OCI-LY3 (cell line): ENCODE measurements at regions not wholly inside any gene's neighbourhood (a gene's known extent, or its start where the extent isn't known, plus 50 kb on each side); places are given as distances from the start of the nearest gene placed in this dataset.

Experiments
- H2AFZ ChIP-seq: fragments of 200-600, 300-600 bp; shearing (Covaris generic); 2 replicates; pipeline ENCODE4 v1.6.0; 2014; ENCODE audit warnings: antibody characterized with exemption, low read depth, low read length
- H3K27ac ChIP-seq: fragments of 200-600, 300-600 bp; sonication (generic); 2 replicates; pipeline ENCODE4 v1.5.1; 2014; ENCODE audit warnings: mild to moderate bottlenecking, low read length, moderate library complexity, mixed read lengths
- H3K27me3 ChIP-seq: fragments of 200-600, 300-600 bp; sonication (generic); 2 replicates; pipeline ENCODE4 v1.6.1; 2014; ENCODE audit warnings: low read depth, low read length, mixed read lengths
- H3K36me3 ChIP-seq: fragments of 200-600, 300-600 bp; sonication (generic); replicated peaks from 2 replicates; pipeline ENCODE3; 2014; ENCODE audit warnings: low read depth, low read length, mixed read lengths
- H3K4me1 ChIP-seq: fragments of 300-600, 200-600 bp; sonication (generic); 2 replicates; pipeline ENCODE4 v1.6.1; 2014; ENCODE audit warnings: low read length, mixed read lengths
- H3K4me2 ChIP-seq: fragments of 200-600, 300-600 bp; sonication (generic); 2 replicates; pipeline ENCODE4 v1.6.1; 2014; ENCODE audit warnings: low read length, mixed read lengths
- H3K4me3 ChIP-seq: fragments of 300-600, 200-600 bp; sonication (generic); 2 replicates; pipeline ENCODE4 v1.5.1; 2014; ENCODE audit warnings: antibody characterized with exemption, mild to moderate bottlenecking, low read length, moderate library complexity
- H3K79me2 ChIP-seq: fragments of 300-600, 200-600 bp; shearing (Covaris generic); 2 replicates; pipeline ENCODE4 v1.6.1; 2014; ENCODE audit warnings: mild to moderate bottlenecking, low read length, mixed read lengths
- H3K9ac ChIP-seq: fragments of 300-600, 200-600 bp; shearing (Covaris generic); 2 replicates; pipeline ENCODE4 v1.6.0; 2014; ENCODE audit warnings: mild to moderate bottlenecking, low read length, moderate library complexity
- H3K9me3 ChIP-seq: fragments of 200-600, 300-600 bp; shearing (Covaris generic); 2 replicates; pipeline ENCODE4 v1.6.1; 2014; ENCODE audit warnings: low read length, mixed read lengths; ENCODE audit not compliant: insufficient read depth
- H4K20me1 ChIP-seq: fragments of 200-600, 300-600 bp; sonication (generic); 2 replicates; pipeline ENCODE4 v1.6.1; 2016; ENCODE audit warnings: low read length, mixed read lengths; ENCODE audit not compliant: insufficient read depth
- EZH2phosphoT487 ChIP-seq: fragments of 200-600 bp; shearing (Covaris generic); IDR thresholded peaks from 2 replicates; pipeline ENCODE4 v1.6.1; 2018; ENCODE audit warnings: antibody characterized with exemption, mixed run types, low read depth
- TF ChIP-seq, protein P1 (sequence below): fragments of 200-600, 300-600 bp; sonication (generic); IDR thresholded peaks from 2 replicates; pipeline ENCODE4 v1.5.1; 2014; ENCODE audit warnings: antibody characterized with exemption, low read length, low read depth

DNA sequence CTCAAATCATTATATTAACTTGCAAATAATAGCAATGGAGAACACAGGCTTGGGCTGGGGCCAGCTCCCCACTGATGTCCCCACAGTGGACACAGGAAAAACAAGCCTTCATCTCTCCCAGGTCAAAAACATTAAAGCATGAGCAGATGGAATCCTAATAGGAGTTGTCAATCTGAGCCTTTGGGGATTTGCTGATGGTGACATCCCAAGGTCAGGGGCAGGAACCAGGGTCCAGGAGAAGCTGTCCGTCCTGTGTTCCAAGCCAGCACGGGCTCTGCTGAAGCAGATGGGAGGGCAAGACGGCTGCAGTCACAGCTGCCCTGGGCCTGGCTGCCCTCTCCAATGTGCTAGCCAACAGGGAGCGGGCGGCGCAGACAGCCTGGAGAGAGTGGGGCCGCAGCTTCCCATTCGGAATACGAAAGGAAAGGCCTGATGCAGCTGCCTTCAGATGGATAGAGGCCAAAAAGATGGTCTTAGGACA, 135.5 kb downstream of the NDUFA10 start:
- TF ChIP-seq, protein P1, sequence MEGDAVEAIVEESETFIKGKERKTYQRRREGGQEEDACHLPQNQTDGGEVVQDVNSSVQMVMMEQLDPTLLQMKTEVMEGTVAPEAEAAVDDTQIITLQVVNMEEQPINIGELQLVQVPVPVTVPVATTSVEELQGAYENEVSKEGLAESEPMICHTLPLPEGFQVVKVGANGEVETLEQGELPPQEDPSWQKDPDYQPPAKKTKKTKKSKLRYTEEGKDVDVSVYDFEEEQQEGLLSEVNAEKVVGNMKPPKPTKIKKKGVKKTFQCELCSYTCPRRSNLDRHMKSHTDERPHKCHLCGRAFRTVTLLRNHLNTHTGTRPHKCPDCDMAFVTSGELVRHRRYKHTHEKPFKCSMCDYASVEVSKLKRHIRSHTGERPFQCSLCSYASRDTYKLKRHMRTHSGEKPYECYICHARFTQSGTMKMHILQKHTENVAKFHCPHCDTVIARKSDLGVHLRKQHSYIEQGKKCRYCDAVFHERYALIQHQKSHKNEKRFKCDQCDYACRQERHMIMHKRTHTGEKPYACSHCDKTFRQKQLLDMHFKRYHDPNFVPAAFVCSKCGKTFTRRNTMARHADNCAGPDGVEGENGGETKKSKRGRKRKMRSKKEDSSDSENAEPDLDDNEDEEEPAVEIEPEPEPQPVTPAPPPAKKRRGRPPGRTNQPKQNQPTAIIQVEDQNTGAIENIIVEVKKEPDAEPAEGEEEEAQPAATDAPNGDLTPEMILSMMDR: no peak
- TF ChIP-seq EZH2phosphoT487: no peak
- Histone ChIP-seq H3K36me3 (no peaks in the 10 kb centered on the region), H3K9ac (no peak overlapping the region), H2AFZ (no peak overlapping the region), H3K27me3 (no peaks in the 10 kb centered on the region), H3K27ac (no peak overlapping the region), H3K79me2 (no peaks in the 10 kb centered on the region), H4K20me1 (no peaks in the 10 kb centered on the region), H3K4me3 (no peak overlapping the region), H3K4me2 (no peak overlapping the region), H3K9me3 (peaks cover 6% of the 10 kb centered on the region; the same call in 1 of the 2 replicates), H3K4me1 (peaks cover 8% of the 10 kb centered on the region)

DNA sequence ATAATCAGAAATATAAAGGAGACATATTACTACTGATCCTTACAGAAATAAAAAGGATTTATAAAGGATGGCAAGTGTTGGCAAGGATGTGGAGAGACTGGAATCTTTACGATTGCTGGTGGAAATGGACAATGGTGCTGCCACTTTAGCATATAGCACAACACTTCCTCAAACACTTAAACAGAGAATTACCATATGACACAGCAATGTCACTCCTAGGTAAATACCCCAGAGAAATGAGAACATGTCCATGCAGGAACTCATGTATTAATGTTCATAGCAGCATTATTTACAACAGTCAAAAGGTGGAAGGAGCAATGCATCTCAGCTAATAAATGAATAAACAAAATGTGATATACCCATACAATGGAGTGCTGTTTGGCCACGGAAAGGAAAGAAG, 137.5 kb downstream of the NDUFA10 start:
- no peaks in the 10 kb centered on the region for H4K20me1 ChIP-seq
- no peak overlapping the region for H3K27ac ChIP-seq
- H3K79me2 ChIP-seq: no peaks in the 10 kb centered on the region
- peaks cover 8% of the 10 kb centered on the region for H3K4me1 ChIP-seq
- no peak overlapping the region for H3K9ac ChIP-seq
- peak overlapping the region; percentile 17; the same call in 1 of the 2 replicates for H3K4me2 ChIP-seq
- H3K36me3 ChIP-seq: no peaks in the 10 kb centered on the region
- peaks cover 8% of the 10 kb centered on the region; the same call in 1 of the 2 replicates for H3K9me3 ChIP-seq
- H2AFZ ChIP-seq: no peak overlapping the region
- H3K27me3 ChIP-seq: no peaks in the 10 kb centered on the region
- H3K4me3 ChIP-seq: no peak overlapping the region
- TF ChIP-seq, protein P1: no peak
- TF ChIP-seq EZH2phosphoT487: no peak

DNA sequence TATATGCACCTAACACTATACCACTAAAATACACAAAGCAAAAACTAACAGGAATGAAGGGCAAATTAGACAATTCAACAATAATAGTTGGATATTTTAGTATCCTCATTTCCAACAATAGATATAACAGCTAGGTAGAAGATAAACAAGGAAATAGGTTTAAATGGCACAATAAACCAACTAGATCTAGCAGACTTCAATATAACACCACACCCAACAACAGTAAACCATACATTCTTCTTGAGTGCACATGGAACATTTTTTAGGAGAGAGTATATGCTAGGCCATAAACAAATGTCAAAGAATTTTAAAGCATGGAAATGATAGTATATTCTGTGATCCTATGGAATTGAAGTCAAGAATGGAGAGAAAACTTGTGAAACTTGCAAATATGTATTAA, 138.4 kb downstream of the NDUFA10 start:
- Histone ChIP-seq H3K27me3 (no peaks in the 10 kb centered on the region), H3K4me3 (no peak overlapping the region), H3K27ac (no peak overlapping the region), H3K9me3 (peaks cover 8% of the 10 kb centered on the region; the same call in 1 of the 2 replicates), H4K20me1 (no peaks in the 10 kb centered on the region), H3K36me3 (no peaks in the 10 kb centered on the region), H2AFZ (no peak overlapping the region), H3K4me1 (peaks cover 8% of the 10 kb centered on the region), H3K9ac (no peak overlapping the region), H3K79me2 (no peaks in the 10 kb centered on the region), H3K4me2 (no peak overlapping the region)
- no peak for TF ChIP-seq EZH2phosphoT487
- TF ChIP-seq, protein P1: no peak

DNA sequence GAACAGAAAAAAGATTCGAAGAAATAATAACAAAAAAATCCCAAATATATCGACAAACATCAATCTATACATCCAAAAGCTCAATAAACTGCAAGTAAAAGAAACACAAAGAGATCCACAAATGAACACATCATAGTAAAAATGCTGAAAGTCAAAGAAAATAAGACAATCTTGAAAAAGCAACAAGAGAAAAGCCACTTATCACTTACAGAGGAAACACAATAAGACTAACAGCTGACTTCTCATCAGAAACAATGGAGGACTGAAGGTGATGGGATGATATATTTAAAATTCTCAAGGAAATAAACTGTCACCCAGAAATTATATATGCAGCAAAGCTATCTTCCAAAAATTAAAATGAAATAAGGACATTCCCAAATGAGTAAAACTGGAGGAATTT, 140.3 kb downstream of the NDUFA10 start:
- H3K9me3 ChIP-seq: peaks cover 8% of the 10 kb centered on the region; the same call in 1 of the 2 replicates
- peaks cover 8% of the 10 kb centered on the region for H3K4me1 ChIP-seq
- H3K27me3 ChIP-seq: no peaks in the 10 kb centered on the region
- H3K9ac ChIP-seq: no peak overlapping the region
- no peak overlapping the region for H3K4me2 ChIP-seq
- H3K4me3 ChIP-seq: no peak overlapping the region
- H3K79me2 ChIP-seq: no peaks in the 10 kb centered on the region
- no peak overlapping the region for H3K27ac ChIP-seq
- TF ChIP-seq EZH2phosphoT487: no peak
- TF ChIP-seq, protein P1: no peak
- no peaks in the 10 kb centered on the region for H3K36me3 ChIP-seq
- no peaks in the 10 kb centered on the region for H4K20me1 ChIP-seq
- no peak overlapping the region for H2AFZ ChIP-seq
